ENCODE measurements at regions not wholly inside any gene's neighbourhood (a gene's known extent, or its start where the extent isn't known, plus 50 kb on each side); places are given as distances from the start of the nearest gene placed in this dataset.

DNA sequence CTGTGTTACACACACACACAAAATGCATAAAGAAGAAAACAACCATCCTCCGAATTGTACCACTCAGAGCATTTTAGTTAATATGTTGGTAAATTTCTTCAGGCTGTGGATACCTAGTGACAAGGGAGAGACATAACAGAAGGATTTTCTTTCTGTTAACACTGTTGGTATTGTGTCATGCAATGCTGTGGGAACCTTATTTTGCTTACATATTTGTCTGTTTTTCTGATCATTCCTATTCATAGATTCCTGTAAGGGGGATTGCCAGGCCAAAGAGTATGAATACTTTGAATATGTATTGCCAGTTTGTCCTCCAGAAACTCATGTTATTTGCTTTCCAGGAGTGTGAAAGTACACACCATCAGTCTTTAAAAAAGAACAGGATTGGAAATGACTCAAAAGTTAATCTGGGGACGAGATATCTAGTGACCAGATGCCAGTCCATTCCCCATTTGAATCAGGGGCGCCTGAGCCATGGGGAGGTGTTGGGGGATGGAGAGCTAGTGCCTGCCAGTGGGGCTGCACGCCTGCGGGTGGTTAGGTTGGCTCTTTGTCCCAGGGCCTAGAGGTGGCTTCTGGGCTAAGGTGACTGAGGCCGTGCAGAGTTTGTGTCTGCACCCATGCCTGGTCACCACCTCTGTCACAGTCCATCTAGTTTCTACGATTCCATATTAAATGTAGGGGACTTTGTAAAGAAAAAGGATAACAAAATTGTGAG lies 142.0 kb downstream of the PTPN20 start:
- Histone ChIP-seq H3K36me3 (replicated peaks; ENCODE audit: control insufficient read depth, insufficient read depth, low read length) (no peaks in the 10 kb centered on the region), H3K27me3 (ENCODE audit: control insufficient read depth, insufficient read depth, low read length) (no peaks in the 10 kb centered on the region), H3K4me3 (ENCODE audit: insufficient read depth, low read depth, low read length) (no peak overlapping the region)
- no peak for DNase-seq

DNA sequence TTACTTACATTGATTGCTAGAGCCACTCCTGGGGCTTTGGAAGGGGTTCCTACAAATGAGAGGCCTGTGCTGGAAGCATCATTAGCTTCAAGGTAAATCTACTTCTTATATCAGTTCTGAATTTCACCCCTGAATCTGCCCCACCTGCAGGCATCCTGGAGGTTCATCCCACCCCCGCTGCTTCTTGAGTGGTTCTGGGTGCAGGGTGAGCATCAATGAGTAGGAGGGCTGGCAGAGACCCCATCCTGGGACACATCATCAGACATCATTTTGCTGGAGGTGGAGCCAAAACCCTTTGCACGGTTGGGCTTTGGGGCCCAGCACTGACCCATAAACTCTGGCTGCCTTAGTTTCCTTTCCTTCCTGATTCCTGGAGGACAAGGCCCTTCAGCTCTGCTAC lies 143.7 kb downstream of the PTPN20 start:
- Histone ChIP-seq H3K27me3 (ENCODE audit: control insufficient read depth, insufficient read depth, low read length) (no peaks in the 10 kb centered on the region), H3K4me3 (ENCODE audit: insufficient read depth, low read depth, low read length) (no peak overlapping the region), H3K36me3 (replicated peaks; ENCODE audit: control insufficient read depth, insufficient read depth, low read length) (no peaks in the 10 kb centered on the region)
- no peak for DNase-seq

DNA sequence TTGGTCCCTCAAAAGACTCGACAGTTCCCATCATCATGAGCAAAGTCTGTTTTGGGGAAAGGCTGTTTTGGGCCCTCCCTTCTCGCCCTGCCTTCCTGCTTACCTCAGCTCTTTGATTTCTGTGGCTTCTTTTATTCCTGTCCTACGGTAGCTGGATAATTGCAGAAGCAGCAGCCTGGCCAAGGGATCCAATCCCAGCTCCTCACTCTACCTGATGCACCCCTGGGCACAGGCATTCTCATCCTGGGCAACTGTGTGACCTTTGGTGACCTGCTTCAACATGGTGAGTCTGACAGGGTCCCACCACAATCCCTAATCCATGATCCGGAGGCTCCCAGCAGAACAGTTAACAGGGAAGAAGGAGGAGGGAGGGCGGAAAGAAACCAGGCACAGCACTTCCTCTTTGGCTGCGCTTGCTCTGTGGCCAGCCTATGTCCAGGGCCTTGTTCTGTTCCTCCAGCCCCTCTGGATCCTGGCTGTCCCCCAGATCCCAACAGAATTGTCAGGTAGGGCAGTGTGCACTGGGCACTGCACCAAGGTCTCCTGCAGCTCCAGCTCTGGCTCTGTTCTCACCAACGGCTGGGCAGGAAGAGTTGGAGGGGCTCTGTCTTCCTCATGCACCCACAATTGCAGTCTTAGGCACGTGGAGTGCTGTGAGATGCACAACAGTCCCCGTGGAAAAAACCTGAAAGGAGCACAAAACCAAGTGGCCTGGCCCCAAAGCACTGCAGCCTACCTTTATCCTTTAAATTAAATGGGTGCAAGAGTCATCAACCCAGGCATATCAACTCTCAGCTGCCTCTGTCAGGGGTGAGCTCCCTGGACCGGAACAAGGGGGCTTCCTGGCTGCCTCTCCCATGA lies 144.4 kb downstream of the PTPN20 start:
- no peaks in the 10 kb centered on the region for H3K27me3 ChIP-seq (ENCODE audit: control insufficient read depth, insufficient read depth, low read length)
- no peaks in the 10 kb centered on the region for H3K36me3 ChIP-seq (replicated peaks; ENCODE audit: control insufficient read depth, insufficient read depth, low read length)
- H3K4me3 ChIP-seq (ENCODE audit: insufficient read depth, low read depth, low read length), result no peak overlapping the region
- DNase-seq, result no peak

DNA sequence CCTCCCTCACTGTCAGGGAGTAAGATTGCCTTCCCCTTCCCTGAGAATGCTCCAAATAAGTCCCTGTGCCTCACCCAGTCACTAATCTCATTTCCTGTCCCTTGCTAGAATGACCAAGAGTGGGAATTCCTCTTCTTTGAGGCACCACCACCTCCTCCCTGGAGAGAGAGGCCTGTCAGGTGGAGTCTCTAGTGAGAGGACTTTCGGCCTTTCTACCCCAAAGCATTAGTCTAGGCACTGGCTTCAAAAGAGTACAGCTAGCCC lies 145.0 kb downstream of the PTPN20 start:
- Histone ChIP-seq H3K36me3 (replicated peaks; ENCODE audit: control insufficient read depth, insufficient read depth, low read length) (no peaks in the 10 kb centered on the region), H3K27me3 (ENCODE audit: control insufficient read depth, insufficient read depth, low read length) (no peaks in the 10 kb centered on the region), H3K4me3 (ENCODE audit: insufficient read depth, low read depth, low read length) (no peak overlapping the region)
- DNase-seq, result no peak

DNA sequence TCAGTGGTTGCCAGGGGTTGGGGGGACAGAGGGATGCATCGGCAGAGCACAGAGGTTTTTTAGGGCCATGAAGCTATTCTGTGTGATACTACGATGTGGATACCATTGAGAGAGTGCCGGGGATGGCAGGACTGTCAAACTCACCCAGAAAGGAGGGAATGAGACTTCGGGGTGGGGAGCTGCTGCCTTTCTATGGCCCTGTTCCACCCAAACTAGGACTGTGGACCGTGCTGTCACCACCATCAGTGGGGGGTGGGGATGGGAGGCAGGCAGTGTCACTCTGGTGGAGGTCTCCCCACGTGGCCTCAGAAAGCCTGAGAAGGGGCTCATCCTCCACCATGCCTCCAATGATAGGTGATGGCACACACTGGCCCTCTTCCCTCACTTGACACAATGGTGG lies 146.2 kb downstream of the PTPN20 start:
- Histone ChIP-seq H3K36me3 (replicated peaks; ENCODE audit: control insufficient read depth, insufficient read depth, low read length) (no peaks in the 10 kb centered on the region), H3K4me3 (ENCODE audit: insufficient read depth, low read depth, low read length) (no peak overlapping the region), H3K27me3 (ENCODE audit: control insufficient read depth, insufficient read depth, low read length) (no peaks in the 10 kb centered on the region)
- DNase-seq, result no peak

DNA sequence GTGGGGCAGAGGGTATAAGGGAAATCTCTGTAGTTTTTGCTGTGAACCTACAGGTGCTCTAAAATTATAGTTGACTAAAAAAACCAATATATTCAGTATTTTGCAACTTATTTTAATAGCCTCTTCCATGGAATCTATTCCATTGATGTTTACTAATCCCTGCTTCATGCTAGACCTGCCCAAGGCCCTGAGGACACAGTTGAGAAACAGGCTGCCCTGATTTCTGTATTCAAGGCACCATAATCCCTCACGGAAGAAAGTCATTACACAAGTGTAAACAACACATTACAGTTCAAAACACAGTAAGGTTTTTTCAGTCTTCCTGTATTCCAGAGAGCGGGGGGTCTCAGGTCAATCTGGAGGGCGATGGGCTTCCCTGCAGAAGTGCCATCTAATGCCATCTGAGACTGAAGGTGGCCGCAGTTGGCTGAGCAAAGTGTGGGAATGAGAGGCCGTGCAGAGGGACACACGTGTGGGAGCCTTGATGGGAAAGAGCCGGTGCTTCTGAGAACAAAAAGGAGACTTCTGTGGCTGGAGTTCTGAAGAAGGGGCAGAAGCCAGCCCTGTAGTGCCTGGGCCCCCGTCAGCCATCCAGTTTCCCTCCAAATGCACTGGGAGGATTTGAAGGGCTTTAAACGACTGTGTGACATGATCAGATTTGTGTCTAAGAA lies 146.9 kb downstream of the PTPN20 start:
- no peaks in the 10 kb centered on the region for H3K36me3 ChIP-seq (replicated peaks; ENCODE audit: control insufficient read depth, insufficient read depth, low read length)
- H3K4me3 ChIP-seq (ENCODE audit: insufficient read depth, low read depth, low read length), result no peak overlapping the region
- H3K27me3 ChIP-seq (ENCODE audit: control insufficient read depth, insufficient read depth, low read length), result no peaks in the 10 kb centered on the region
- DNase-seq, result no peak

DNA sequence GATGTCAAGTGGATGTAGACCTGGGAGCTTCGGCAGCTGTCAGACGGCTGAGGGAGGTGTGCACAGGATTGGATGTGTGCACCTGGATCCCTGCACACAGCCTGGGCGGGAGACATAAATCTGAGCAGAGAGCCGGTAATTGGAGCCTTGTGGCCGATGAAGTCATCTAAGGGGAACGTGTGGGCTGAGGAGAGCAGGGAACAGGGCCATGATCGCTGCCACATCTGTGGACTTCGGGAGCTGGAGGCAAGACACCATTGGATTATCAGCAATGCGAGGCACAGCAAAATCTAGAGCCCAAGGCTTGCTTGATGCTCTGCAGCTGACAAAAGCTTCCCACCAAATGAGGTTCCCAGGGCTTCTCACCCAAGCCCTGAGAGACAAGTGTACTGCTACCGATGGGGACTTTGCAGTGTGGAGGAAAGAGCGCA lies 147.7 kb downstream of the PTPN20 start:
- Histone ChIP-seq H3K36me3 (replicated peaks; ENCODE audit: control insufficient read depth, insufficient read depth, low read length) (no peaks in the 10 kb centered on the region), H3K27me3 (ENCODE audit: control insufficient read depth, insufficient read depth, low read length) (no peaks in the 10 kb centered on the region), H3K4me3 (ENCODE audit: insufficient read depth, low read depth, low read length) (no peak overlapping the region)
- DNase-seq, result no peak

DNA sequence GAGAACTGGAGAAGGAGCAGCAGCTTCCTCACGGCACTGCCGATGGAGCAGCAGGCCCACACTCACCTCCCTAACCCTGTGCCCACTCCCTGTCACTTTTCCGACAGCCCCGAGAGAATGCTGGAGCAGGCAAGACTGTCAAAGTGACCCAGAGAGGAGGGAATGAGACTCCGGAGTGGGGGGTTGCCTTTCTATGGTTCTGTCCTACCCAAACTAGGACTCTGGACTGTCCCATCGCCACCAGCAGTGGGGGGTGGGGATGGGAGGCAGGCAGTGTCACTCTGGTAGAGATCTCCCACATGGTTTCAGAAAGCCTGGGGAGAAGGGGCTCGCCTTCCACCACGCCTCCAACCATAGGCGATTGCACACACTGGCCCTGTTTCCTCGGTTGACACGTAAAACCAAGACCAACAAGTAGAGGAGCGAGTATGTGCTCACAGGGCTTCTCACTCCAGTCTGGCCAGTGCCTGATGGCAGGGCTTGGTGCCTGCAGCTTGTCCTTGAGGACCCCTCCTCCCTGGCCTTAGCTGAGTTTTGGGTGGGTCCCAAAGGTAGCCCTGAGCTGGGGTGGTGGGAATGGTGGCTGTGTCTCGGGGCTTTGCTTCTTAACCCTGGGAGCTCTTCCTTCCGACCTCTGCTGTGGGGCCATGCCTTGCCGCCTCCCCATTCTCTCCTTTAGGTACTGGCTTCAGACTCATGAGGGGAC lies 148.5 kb downstream of the PTPN20 start:
- Histone ChIP-seq H3K27me3 (ENCODE audit: control insufficient read depth, insufficient read depth, low read length) (no peaks in the 10 kb centered on the region), H3K4me3 (ENCODE audit: insufficient read depth, low read depth, low read length) (no peak overlapping the region), H3K36me3 (replicated peaks; ENCODE audit: control insufficient read depth, insufficient read depth, low read length) (no peaks in the 10 kb centered on the region)
- no peak for DNase-seq

DNA sequence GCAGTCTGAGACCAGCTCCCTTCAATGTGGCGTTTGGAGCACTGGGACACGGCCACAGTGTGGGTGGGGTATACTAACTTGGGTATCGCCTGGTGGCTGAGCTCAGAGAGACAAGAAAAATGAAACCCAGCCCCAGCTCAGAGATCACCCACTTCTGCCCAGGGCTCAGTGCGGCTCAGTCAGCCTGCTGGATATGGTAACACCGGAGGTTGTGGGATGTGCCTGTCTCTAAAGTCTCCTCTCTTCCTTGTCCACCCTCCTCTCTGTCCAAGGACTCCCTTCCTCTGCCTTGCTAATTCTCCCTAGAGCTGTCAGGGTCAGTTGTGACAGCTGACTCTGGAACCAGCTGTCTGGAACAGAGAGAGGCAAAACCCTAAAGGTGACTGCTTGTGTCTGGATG lies 149.1 kb downstream of the PTPN20 start:
- no peaks in the 10 kb centered on the region for H3K27me3 ChIP-seq (ENCODE audit: control insufficient read depth, insufficient read depth, low read length)
- H3K4me3 ChIP-seq (ENCODE audit: insufficient read depth, low read depth, low read length), result no peak overlapping the region
- no peak for DNase-seq
- no peaks in the 10 kb centered on the region for H3K36me3 ChIP-seq (replicated peaks; ENCODE audit: control insufficient read depth, insufficient read depth, low read length)

DNA sequence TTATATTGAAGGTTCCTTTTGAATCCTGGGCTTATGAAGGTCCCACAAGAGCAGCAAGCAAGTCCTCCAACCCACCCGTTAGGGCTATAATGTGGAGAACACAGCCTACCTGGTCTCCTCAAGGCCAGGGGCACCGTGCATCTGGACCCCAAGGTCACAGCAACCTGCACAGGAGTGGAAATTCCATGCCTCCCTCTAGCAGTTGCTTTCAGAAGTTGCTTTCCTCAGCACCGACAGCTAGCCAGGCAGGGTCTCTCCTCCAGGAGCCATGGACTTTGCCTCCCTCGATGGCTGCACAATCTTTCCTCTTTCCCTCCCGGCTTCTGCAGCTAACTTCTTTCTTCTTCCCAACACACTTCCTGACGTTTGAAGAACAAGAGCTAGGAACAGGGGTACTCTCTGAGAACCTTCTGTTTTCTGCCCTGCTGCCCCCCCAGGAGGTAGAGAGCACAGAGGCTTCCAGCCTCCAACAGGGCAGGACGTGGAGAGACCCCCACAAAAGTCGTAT lies 149.8 kb downstream of the PTPN20 start:
- DNase-seq, result no peak
- Histone ChIP-seq H3K4me3 (ENCODE audit: insufficient read depth, low read depth, low read length) (no peak overlapping the region), H3K27me3 (ENCODE audit: control insufficient read depth, insufficient read depth, low read length) (no peaks in the 10 kb centered on the region), H3K36me3 (replicated peaks; ENCODE audit: control insufficient read depth, insufficient read depth, low read length) (no peaks in the 10 kb centered on the region)

DNA sequence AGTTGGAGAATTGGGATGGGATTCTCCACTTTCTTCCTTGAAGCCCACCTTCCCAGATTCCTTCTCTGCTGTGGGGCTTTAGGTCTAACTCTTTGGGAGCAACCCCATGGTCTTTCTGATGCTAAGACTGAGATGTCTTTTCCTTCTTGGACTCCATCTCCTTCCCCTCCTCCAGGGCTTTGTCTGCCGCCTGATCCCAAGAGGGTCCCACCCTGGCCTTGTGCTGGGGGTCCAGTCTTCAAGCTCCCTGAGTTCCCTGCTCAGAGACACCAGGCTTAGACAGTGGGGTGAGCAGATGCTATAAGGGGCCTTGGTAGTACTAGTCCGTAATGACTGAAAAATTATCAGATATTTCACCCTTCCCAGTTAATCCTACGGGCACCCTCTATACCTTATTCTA lies 150.5 kb downstream of the PTPN20 start:
- no peaks in the 10 kb centered on the region for H3K27me3 ChIP-seq (ENCODE audit: control insufficient read depth, insufficient read depth, low read length)
- H3K36me3 ChIP-seq (replicated peaks; ENCODE audit: control insufficient read depth, insufficient read depth, low read length), result no peaks in the 10 kb centered on the region
- H3K4me3 ChIP-seq (ENCODE audit: insufficient read depth, low read depth, low read length), result no peak overlapping the region
- no peak for DNase-seq

DNA sequence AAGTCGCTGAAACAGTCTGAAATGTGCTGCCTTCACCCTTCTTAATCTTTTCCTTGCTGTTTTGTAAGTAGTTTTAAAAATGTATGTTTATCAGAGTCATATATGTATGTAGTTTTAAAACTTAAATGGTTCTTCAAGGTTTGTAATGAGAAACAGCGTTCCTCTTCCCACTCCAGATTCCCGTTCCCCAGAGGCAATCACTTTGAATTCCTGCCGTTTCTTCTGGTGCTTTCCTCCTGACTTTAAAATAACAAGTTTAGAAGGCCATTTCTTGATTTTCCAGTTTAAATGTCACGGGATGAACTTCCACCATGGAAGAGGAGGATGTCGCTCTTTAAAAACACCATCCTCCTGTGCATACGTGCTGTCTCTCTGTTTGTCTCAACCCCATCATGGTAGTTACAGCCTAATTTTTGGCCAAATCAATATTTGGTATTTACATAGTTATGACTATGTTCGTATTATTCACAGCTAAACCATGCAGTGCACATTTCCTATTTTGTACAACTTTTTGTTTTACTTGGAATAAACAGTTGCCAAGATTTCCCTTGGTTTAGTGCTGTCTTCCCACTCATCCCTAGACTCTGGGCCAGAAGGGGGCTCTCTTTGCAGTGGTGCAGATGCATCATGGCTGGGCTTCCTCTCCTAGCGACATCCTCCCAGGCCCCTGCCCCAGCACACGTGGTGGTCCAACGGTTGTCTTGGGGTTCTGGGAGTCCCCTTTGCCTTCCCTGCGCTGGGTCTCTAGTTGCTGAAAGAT lies 151.4 kb downstream of the PTPN20 start:
- H3K36me3 ChIP-seq (replicated peaks; ENCODE audit: control insufficient read depth, insufficient read depth, low read length), result no peaks in the 10 kb centered on the region
- peak; percentile 69 for DNase-seq
- H3K27me3 ChIP-seq (ENCODE audit: control insufficient read depth, insufficient read depth, low read length), result no peaks in the 10 kb centered on the region
- no peak overlapping the region for H3K4me3 ChIP-seq (ENCODE audit: insufficient read depth, low read depth, low read length)

DNA sequence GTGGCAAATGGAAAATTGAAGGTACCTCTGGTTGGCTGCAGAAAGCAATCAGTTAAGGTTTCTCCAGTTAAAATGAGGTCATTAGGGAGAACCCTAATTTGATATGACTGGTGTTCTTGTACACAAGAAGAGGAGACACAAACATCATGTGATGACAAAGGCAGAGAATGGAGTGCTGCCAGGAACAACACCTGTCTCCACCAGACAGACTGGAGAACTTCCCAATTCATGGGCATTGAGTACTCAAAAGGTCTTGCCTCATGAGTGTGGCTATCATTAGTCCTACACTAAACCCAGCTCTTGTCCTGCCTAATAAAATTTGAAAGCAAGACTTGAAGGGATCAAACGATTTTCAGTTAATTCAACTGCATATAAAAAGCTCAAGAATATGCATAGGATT lies 152.6 kb downstream of the PTPN20 start:
- Histone ChIP-seq H3K4me3 (ENCODE audit: insufficient read depth, low read depth, low read length) (no peak overlapping the region), H3K36me3 (replicated peaks; ENCODE audit: control insufficient read depth, insufficient read depth, low read length) (no peaks in the 10 kb centered on the region), H3K27me3 (ENCODE audit: control insufficient read depth, insufficient read depth, low read length) (no peaks in the 10 kb centered on the region)
- no peak for DNase-seq

DNA sequence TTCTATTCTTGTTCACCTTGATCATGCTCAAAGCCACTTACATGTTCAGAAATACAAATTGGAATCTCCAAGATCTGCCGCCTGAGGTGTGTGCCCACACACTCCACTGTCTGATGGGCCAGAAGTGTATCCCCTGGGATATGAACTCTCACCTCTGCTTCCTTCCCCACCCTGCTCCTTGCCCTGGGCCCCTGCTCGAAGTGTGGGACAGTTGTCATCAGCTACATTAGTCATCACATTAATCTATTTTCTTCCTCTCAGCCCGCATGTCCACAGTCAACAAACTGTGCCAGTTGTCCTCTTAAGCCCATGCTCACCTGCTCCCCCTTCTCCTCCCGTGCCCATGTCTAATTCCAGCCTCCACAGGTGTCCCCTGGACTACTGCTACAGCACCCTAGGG lies 154.7 kb downstream of the PTPN20 start:
- no peak for DNase-seq
- H3K36me3 ChIP-seq (replicated peaks; ENCODE audit: control insufficient read depth, insufficient read depth, low read length), result no peaks in the 10 kb centered on the region
- H3K27me3 ChIP-seq (ENCODE audit: control insufficient read depth, insufficient read depth, low read length), result no peaks in the 10 kb centered on the region
- no peak overlapping the region for H3K4me3 ChIP-seq (ENCODE audit: insufficient read depth, low read depth, low read length)
